ENCODE measurements at regions not wholly inside any gene's neighbourhood (a gene's known extent, or its start where the extent isn't known, plus 50 kb on each side); places are given as distances from the start of the nearest gene placed in this dataset.
"Not testable (repeated sequence)": the region's sequence is repeated elsewhere in the genome, so short reads cannot be mapped to it uniquely, and the experiment has no call there.

GRCh38 chr1:29427614-29428279 is 191.4 kb downstream of the PTPRU start:
- no peak for DNase-seq

GRCh38 chr1:29426701-29427279 is 190.5 kb downstream of the PTPRU start:
- DNase-seq: peak; percentile 98

DNA sequence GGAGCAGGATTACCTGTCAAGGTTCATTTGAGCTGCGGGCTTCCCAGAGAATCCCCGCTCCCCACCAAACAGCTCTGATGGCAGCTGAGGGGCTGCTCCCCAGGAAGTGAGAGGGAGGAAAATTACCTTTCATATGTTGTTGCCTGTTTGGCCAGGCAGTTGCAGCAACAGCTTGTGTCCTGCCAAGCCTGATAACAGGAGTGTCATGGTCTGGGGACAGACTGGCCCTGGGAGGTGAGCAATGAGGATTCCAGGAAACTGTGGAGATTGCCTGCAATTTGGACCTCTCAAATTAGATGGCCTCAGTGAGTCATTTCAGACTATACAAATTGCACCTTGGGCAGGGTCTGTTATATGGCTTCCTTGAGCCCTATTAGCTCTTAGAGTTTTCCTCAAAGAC is 189.3 kb downstream of the PTPRU start:
- no peak for DNase-seq

- DNase-seq: no peak
These were observed 187.9 kb downstream of the PTPRU start for GRCh38 chr1:29424266-29424665.

- no peak for DNase-seq
These were observed 183.9 kb downstream of the PTPRU start for GRCh38 chr1:29420202-29420601.

DNA sequence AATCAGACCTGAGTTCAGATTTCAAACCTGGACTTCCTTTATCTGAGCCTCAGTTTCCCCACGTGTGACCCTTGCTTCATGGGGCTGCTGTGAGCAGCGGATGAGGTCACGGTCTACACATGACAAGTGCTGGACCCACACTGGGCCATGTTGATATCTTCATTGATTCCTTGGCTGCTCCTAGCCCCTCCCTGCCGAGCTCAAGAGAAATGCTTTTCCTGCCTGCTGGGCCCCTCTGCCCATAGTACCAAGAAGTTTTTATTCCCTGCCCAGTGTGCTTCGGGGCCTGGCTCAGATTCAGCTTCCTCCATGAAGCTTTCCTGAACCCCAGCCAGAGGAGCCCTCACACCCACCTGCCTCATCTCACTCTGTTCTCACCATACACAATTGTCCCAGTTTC is 181.6 kb downstream of the PTPRU start:
- no peak for DNase-seq

DNA sequence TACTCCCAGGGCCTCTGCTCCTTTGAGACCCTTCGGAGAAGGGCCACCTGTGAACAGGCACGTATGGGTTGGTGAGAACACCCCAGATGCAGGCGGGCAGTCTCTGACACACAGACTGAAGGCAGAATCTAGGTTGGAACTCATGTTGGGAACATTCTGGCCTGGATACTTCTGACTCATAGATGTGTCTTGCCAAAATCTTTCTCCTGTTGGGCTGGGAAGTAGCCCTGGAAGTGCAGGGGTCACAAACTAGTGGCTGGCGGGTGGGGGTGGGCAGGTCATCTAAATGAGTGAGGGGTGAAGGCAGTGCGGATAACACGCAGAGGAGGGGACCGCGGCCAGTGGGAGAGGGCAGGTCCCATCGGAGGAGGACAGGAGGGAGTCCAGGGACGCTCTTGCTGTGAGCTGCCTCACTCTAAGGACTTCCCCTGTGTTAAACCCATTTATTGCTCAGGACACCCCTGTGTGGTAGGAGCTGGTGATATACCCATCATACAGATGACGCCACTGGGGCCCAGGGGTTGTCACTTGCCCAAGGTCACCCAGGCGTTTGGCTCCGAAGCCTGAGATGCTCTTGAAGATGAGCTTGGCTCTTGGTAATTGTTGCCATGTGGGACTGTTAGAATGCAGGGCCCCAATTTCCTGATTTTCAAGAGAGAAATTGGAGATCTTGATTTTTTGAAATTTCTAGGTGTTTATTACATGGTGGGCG is 181.0 kb downstream of the PTPRU start:
- no peak for DNase-seq

GRCh38 chr1:29416267-29417146 is 180.2 kb downstream of the PTPRU start:
- DNase-seq: no peak

DNA sequence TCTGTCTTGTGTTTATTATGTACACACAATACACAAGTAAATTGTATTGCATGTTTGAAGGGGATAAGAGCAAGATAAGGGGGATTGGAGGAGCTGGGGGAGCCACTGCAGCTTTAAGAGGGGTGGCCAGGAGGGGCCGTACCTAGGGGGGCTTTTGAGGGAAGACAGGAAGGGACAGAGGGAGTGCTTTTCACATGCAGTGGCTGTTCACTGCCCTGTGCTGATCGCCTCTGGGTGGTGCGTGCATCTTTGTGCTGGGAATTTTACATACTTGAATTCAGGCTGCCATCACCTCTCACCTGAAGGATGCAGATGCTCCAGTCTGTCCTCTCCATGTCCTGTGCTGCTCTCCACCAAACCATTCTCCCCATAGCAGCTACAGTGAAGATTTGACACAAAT is 179.5 kb downstream of the PTPRU start:
- no peak for DNase-seq

GRCh38 chr1:29415156-29415830 is 179.0 kb downstream of the PTPRU start:
- DNase-seq: peak; percentile 12

DNA sequence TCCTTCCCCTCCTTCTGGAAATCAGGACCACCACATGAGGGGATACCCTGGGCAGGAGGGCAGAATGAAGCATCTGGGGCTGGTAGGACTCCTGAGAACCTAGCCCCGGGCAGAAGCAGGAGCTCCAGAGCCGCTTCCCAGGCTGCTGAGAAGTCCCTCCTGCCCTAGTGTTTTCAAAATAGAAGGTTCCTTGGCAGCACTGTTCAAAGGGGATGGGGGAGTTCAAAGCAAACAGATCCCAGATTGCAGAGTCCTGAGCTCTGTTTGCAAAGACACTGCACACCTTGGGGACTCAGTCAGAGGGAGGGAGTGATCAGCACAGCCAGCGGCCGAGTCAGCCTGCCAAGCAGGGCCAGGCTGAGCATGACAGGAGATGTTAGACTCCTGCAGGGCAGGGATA is 177.8 kb downstream of the PTPRU start:
- DNase-seq: no peak

DNA sequence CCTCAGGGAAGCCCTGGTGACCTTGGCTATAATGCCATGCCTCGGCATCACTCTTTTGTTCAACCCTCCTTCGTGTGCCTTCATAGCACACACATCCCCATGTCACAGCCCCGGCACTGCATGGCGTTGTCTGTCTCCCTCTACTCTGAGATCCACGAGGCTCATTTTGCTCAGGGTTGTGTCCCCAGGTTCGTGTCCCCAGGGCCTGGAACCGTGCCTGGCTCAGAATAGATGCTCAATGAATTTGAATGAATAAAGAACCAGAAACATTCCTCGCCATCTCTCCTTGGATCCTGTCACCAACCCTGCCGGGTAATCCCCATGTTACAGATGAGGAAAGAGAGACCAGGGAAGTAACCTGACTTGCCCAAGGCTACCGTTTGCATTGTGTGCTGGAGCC is 177.3 kb downstream of the PTPRU start:
- DNase-seq: no peak

DNA sequence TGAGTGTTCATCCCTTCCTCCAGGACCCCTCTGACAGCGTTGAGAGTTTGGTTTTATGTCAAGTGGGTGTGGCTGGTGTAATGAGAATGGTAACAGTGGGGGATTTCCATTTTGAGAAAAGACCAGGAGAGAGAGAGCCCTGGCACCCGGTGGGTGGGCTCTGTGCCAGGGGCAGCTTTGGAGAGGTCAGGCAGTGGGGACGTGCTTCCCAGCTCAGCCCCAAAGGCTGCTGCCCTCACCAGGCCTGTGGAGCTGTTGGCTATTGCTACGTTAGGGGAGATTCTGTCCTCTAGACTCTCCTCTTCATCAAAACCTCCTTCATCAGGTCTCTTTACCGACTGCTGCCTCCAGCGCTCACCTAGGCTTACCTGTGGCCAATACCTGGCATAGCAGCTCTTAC is 176.3 kb downstream of the PTPRU start:
- peak; percentile 26 for DNase-seq

DNA sequence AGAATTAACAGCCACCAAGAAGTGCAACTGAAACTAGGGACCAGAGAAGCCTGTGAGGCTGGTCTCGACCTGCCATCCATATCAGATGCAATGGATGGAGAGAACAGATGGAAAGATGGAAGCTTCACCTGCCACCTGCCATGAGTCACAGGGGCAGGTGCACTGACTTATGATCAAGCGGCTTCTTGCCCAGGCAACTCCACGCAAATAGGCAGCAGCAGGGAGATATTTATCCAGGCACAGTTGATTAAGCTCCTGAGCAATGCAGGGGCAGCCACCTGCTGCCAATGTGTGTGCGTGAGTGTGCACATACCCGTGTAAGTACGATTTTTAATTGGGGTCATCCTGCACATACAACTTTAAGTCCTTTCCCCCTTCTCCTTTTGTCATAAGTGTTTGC is 174.2 kb downstream of the PTPRU start:
- DNase-seq: peak; percentile 96

DNA sequence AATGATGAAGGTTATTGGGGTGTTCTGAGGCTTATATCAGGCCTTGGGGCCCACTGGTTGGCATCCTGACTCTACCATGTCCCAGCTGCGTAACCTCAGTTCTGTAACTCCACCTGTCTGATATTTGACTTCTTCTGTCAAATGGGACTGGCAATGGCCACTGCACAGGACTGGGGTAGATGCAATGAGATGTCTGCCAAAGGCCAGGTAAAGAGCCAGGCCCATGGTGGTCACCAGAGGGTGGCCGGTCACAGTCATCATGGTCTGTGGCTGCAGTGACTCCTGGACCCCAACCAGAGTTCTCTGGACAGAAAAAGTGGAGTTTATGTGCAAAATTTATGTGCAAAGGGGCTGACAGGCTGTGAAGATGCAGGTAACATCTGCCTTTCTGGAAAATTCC is 173.3 kb downstream of the PTPRU start:
- DNase-seq: no peak

DNA sequence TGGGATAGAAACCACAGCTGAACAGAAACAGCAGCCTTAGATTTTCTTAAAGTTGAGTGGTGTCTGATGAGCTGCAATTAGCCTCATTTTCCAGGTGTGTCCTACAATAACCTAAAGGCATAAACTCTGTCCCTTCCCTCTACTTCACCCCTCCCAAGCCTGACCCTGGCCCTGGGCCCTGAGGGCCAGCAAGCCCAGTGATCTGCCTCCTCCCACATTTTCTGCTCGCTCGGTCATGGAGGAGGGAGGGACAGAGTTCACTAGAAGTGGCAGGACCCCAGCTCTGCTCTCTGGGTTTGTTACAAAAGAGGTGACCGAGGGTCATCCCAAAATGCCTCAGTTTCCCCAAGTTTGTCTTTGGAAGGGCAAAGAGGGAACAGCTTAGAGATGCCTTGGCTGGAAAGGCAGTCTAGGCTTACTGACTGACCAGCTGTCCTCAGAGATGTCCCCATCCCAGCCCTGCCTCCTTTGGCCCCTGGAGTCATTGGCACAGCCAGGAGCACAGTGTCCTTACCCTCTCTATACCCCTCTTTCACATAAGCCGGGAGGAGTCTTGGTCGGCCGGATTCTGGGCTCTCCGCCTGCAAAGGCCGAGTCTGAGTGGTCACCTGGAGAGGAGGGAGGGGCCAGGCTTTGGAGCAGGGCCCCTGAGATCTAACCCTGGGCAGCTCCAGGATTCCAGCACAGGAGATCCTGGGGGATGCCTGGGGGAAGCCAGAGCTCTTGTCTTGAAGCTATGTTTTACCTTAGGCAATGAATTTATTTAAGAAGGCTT is 172.7 kb downstream of the PTPRU start:
- DNase-seq: no peak

GRCh38 chr1:29406814-29407213 is 170.5 kb downstream of the PTPRU start:
- no peak for DNase-seq

DNA sequence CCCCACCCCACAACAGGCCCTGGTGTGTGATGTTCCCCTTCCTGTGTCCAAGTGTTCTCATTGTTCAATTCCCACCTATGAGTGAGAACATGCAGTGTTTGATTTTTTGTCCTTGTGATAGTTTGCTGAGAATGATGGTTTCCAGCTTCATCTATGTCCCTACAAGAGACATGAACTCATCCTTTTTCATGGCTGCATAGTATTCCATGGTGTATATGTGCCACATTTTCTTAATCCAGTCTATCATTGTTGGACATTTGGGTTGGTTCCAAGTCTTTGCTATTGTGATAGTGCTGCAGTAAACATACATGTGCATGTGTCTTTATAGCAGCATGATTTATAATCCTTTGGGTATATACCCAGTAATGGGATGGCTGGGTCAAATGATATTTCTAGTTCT is 163.9 kb downstream of the PTPRU start:
- not testable (repeated sequence) for DNase-seq

- DNase-seq: no peak
These were observed 163.1 kb downstream of the PTPRU start for GRCh38 chr1:29399465-29399864.

DNA sequence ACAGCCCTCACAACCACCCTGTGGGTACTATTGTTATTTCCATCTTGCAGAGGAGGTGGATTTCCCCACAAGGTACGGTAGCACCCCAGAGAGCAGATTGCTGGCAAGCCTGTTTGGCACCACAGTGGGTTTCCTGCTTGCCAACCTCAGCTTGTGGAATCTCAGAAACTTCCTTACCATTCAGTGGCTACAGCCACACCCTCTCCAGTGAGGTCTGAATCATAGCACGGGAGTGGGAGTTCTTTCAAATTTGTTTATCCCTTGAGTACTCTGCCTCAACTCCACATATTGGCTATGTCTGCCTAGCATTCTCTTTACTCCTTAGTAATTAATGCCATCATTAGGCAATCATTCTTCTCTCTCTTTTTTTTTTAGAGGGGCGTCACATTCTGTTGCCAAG is 162.1 kb downstream of the PTPRU start:
- no peak for DNase-seq

GRCh38 chr1:29397981-29398380 is 161.7 kb downstream of the PTPRU start:
- no peak for DNase-seq

DNA sequence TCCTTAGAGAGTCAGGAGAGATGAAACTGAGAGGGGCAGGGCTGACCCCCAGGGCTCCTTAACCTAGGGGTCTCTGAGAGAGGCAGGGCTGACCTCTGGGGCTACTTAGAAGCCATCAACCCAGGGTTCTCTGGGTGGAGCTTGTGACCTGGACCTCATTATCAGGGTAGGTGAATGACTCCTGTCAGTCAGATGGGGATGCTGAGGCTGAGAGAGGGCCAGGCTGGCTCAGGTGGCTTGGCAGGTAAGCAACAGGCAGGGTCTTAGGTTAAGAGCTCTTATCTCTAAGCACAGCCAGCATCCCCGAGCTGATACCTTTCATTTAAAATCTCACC is 160.9 kb downstream of the PTPRU start:
- no peak for DNase-seq

Data from NCI-H1105 treated with DMSO at 0.1 percent for 48 hours (cell line).